ENCODE measurements at regions not wholly inside any gene's neighbourhood (a gene's known extent, or its start where the extent isn't known, plus 50 kb on each side); places are given as distances from the start of the nearest gene placed in this dataset.

DNA sequence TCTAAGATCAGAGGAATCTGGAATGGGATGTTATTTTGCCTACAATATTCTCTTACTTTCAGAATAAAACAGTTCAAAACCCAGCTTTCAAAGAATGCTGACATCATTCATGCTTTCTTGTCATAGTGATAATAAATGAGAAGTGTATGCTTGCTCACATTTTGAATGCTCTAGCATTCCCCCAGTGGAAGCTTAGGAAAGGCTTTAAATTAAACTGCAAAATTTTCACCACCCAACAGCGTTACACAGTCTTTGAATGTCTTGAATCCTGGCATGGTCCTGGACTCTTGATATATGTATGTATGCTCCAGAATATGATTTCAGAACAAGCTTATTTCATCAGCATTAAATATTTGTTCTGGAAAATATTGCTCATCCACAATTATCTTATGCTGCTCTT is 964.3 kb upstream of the NUDT12 start:
- TF ChIP-seq, protein P1, sequence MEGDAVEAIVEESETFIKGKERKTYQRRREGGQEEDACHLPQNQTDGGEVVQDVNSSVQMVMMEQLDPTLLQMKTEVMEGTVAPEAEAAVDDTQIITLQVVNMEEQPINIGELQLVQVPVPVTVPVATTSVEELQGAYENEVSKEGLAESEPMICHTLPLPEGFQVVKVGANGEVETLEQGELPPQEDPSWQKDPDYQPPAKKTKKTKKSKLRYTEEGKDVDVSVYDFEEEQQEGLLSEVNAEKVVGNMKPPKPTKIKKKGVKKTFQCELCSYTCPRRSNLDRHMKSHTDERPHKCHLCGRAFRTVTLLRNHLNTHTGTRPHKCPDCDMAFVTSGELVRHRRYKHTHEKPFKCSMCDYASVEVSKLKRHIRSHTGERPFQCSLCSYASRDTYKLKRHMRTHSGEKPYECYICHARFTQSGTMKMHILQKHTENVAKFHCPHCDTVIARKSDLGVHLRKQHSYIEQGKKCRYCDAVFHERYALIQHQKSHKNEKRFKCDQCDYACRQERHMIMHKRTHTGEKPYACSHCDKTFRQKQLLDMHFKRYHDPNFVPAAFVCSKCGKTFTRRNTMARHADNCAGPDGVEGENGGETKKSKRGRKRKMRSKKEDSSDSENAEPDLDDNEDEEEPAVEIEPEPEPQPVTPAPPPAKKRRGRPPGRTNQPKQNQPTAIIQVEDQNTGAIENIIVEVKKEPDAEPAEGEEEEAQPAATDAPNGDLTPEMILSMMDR (conservative IDR thresholded peaks at IDR 0.05; ENCODE audit: low read depth, low read length): no peak
- TF ChIP-seq POLR2A (IDR thresholded peaks at IDR 0.05; ENCODE audit: low read depth, low read length): no peak
- no peak for TF ChIP-seq RAD21 (IDR thresholded peaks at IDR 0.05; ENCODE audit: low read length)
- TF ChIP-seq SMC3 (IDR thresholded peaks at IDR 0.05; ENCODE audit: low read depth, low read length): no peak
- no peak for TF ChIP-seq MAZ (IDR thresholded peaks at IDR 0.05; ENCODE audit: borderline replicate concordance, low read depth, low read length)
- no peak for TF ChIP-seq BHLHE40 (IDR thresholded peaks at IDR 0.05; ENCODE audit: low read depth, low read length)
- TF ChIP-seq, protein P2, sequence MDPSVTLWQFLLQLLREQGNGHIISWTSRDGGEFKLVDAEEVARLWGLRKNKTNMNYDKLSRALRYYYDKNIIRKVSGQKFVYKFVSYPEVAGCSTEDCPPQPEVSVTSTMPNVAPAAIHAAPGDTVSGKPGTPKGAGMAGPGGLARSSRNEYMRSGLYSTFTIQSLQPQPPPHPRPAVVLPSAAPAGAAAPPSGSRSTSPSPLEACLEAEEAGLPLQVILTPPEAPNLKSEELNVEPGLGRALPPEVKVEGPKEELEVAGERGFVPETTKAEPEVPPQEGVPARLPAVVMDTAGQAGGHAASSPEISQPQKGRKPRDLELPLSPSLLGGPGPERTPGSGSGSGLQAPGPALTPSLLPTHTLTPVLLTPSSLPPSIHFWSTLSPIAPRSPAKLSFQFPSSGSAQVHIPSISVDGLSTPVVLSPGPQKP (IDR thresholded peaks at IDR 0.05; ENCODE audit: borderline replicate concordance, low read depth, low read length): no peak
- no peak for TF ChIP-seq FOS (IDR thresholded peaks at IDR 0.05; ENCODE audit: low read depth, low read length)

All from IMR-90 (cell line).